ENCODE measurements at regions not wholly inside any gene's neighbourhood (a gene's known extent, or its start where the extent isn't known, plus 50 kb on each side); places are given as distances from the start of the nearest gene placed in this dataset.
A peak's percentile ranks its signal among the peaks of the same experiment; 100 is the strongest.

- Histone ChIP-seq H3K27me3 (no peaks in the 10 kb centered on the region), H3K4me1 (peaks cover 24% of the 10 kb centered on the region), H3K27ac (peak overlapping the region in 3 of 4 donors; percentile 39 to 68 (median 45)), H3K4me3 (no peak overlapping the region), H3K9me3 (no peaks in the 10 kb centered on the region), H3K36me3 (replicated peaks in 1 of 2; ENCODE audit: insufficient read depth in 1 of 2, low read depth in 2 of 2) (no peaks in the 10 kb centered on the region)
- DNase-seq, result no peak
- intact Hi-C loops (cut with DNase I), result no loop called here
- WGBS, 2 donors, result 18 to 28% methylated on average over 3 of the region's 3 CpGs
- ATAC-seq, result peak; percentile 93
- TF ChIP-seq POLR2A (IDR thresholded peaks at IDR 0.05) (no peak), CTCF (IDR thresholded peaks at IDR 0.05) (no peak)
Measured at GRCh38 chr12:115118177-115118724, 434.3 kb upstream of the TBX3 start.

GRCh38 chr12:115114140-115114539, 430.2 kb upstream of the TBX3 start:
- intact Hi-C loops (cut with DNase I), result no loop called here
- Histone ChIP-seq H3K27ac (no peak overlapping the region), H3K4me1 (peaks cover 24% of the 10 kb centered on the region), H3K27me3 (no peaks in the 10 kb centered on the region), H3K9me3 (no peaks in the 10 kb centered on the region), H3K36me3 (replicated peaks in 1 of 2; ENCODE audit: insufficient read depth in 1 of 2, low read depth in 2 of 2) (no peaks in the 10 kb centered on the region), H3K4me3 (no peak overlapping the region)
- ATAC-seq, result no peak
- DNase-seq, result no peak
- 74 to 79% methylated on average over 3 of the region's 3 CpGs for WGBS, 2 donors
- TF ChIP-seq POLR2A (IDR thresholded peaks at IDR 0.05) (no peak), CTCF (IDR thresholded peaks at IDR 0.05) (no peak)

GRCh38 chr12:115109863-115110262, 425.9 kb upstream of the TBX3 start:
- Histone ChIP-seq H3K4me1 (peaks cover 13% of the 10 kb centered on the region), H3K36me3 (replicated peaks in 1 of 2; ENCODE audit: insufficient read depth in 1 of 2, low read depth in 2 of 2) (no peaks in the 10 kb centered on the region), H3K9me3 (no peaks in the 10 kb centered on the region), H3K27ac (no peak overlapping the region), H3K27me3 (no peaks in the 10 kb centered on the region), H3K4me3 (no peak overlapping the region)
- DNase-seq, result no peak
- no peak for ATAC-seq
- TF ChIP-seq CTCF (IDR thresholded peaks at IDR 0.05) (no peak), POLR2A (IDR thresholded peaks at IDR 0.05) (no peak)
- intact Hi-C loops (cut with DNase I), result no loop called here
- 85% methylated on average over 3 of the region's 3 CpGs for WGBS, 2 donors

DNA sequence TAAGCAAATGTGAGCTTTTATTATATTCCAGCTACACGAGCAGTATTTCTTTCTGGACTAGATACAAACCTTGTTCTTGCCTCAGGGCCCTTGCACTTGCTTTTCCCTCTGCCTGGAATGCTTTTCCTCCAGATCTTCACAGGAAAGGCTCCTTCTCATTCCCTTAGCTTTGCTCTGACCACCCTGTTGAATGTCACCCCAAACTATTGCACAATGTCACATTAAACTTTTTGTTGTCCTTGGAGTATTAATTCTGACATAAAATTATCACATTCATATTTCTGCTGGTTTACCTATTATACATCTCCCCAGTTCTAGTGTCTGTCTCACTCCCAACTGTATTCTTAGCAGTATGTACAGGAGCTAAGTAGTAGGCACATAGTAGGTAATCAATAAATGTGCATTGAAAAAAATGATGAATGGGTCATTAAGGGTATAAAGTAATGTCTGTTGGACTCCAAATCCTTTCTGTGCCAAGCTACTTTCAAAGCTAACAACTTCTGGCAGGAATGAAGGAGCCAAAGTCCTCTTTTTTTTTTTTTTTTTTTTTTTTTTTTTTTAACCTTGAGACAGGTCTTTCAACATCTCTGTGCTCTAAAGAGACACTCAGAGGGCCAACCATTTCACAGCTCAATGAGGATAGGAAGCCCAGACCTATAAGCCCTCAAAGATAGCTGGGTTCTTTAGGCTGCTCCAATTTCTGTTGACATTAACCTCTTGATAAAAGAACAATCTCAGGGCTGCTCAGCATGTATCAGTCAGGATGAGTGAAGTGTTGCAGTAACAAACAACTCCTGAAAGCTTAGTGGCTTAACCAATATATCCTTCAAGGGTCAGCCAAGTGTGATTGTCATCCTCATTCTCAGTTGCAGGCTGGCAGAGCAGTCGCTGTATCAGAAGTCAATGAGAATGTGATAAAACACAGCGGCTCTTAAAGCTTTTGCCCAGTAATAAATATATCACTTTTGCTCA, 424.4 kb upstream of the TBX3 start:
- Histone ChIP-seq H3K27me3 (no peaks in the 10 kb centered on the region), H3K4me1 (peaks cover 13% of the 10 kb centered on the region), H3K36me3 (replicated peaks in 1 of 2; ENCODE audit: insufficient read depth in 1 of 2, low read depth in 2 of 2) (no peaks in the 10 kb centered on the region), H3K27ac (no peak overlapping the region), H3K4me3 (no peak overlapping the region), H3K9me3 (no peaks in the 10 kb centered on the region)
- intact Hi-C loops (cut with DNase I), result no loop called here
- ATAC-seq (peak; percentile 33), DNase-seq (no peak)
- 57 to 68% methylated on average over 3 of the region's 3 CpGs for WGBS, 2 donors
- TF ChIP-seq POLR2A (IDR thresholded peaks at IDR 0.05), result no peak
